ENCODE measurements at regions not wholly inside any gene's neighbourhood (a gene's known extent, or its start where the extent isn't known, plus 50 kb on each side); places are given as distances from the start of the nearest gene placed in this dataset.

DNA sequence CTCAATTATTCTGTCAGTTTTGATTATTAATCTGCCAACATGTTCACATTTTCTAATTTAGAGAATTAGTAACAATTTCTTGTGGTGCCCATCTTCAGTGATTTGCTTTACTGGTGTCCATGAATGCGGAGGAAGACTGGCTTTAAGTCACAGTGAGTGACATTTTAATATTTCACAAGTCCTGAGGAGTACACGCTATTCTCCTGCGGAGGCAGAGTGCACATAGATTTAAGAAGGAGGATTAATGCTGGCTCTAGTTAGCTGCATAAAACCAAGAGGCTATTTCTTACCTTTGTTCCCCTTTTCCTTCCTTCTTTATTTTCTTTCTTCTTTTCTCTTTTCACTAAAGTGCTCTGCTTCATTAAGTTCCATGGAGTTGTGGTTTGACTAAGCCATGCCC is 495.2 kb upstream of the IGFBP7 start:
- no peak for DNase-seq (ENCODE audit: low spot score)

GRCh38 chr4:57602141-57602540 is 492.0 kb upstream of the IGFBP7 start:
- no peak for DNase-seq (ENCODE audit: low spot score)

- no peak for DNase-seq (ENCODE audit: low spot score)
Observed at GRCh38 chr4:57591073-57591472, 480.9 kb upstream of the IGFBP7 start.

DNA sequence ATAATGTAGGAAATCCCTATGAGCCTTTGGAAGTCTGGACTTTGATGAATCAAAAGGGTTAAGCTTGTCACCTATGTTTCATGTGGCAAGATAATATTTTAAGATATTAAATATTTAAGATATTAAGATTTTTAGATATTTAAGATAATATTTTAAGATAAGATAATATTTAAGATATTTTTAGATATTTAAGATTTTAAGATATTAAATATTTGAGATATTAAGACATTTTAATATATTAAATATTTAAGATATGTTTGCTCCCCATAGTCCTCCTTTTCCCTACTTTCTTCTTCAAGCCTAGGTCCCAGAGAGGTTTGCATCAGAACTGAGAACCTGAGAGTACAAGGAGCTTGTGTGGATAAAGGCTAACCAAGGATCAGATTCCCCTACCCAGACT is 478.4 kb upstream of the IGFBP7 start:
- no peak for DNase-seq (ENCODE audit: low spot score)

- no peak for DNase-seq (ENCODE audit: low spot score)
Observed at GRCh38 chr4:57580710-57581599, 470.8 kb upstream of the IGFBP7 start.

- peak; percentile 75 for DNase-seq (ENCODE audit: low spot score)
Observed at GRCh38 chr4:57575426-57575825, 465.2 kb upstream of the IGFBP7 start.

DNA sequence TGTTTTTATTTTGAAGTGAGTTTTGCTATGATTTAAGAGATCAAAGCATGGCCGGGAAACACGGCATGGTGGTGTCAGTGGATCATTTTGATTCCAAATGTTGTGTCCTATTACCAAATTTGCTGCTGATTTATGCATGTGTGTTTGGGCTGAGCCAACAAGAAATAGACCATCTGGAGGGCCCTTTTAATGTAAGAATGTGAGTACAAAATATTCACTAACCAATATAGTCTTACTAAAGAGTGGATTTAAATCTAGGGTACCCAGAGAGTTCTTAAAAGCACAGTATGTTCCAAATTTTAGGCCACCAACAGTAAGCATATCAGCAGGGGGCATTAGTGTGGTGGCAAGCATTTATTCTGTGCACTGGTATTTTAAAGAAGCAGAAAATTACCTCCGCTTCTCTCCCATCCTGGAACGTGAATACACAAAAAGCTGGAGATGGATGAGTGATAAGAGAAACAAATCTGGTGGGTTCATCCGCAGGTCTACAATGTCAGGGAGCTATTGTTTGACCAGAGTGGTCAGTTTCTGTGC is 444.4 kb upstream of the IGFBP7 start:
- no peak for DNase-seq (ENCODE audit: low spot score)

- DNase-seq (ENCODE audit: low spot score), result no peak
Observed at GRCh38 chr4:57553728-57554127, 443.5 kb upstream of the IGFBP7 start.

DNA sequence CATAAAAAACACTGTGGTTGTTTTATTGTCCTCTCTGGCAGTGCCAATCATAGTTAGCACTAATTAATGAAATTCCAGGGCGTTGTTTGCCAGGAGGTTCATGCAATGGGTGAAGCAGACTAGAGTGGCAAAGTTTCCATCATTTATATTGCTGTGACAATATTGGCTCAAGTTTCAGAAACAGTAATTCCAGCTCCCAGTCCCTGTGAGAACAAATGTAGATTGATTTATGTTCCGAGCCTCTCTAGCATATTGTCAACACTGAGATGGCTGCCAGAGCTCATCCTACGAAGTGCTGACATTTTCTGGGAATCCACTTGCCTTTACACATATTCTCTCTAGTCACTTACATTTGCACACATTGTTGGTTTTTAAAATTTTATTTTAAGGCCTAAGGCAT is 440.0 kb upstream of the IGFBP7 start:
- DNase-seq (ENCODE audit: low spot score), result no peak

- no peak for DNase-seq (ENCODE audit: low spot score)
Observed at GRCh38 chr4:57548856-57549255, 438.7 kb upstream of the IGFBP7 start.

DNA sequence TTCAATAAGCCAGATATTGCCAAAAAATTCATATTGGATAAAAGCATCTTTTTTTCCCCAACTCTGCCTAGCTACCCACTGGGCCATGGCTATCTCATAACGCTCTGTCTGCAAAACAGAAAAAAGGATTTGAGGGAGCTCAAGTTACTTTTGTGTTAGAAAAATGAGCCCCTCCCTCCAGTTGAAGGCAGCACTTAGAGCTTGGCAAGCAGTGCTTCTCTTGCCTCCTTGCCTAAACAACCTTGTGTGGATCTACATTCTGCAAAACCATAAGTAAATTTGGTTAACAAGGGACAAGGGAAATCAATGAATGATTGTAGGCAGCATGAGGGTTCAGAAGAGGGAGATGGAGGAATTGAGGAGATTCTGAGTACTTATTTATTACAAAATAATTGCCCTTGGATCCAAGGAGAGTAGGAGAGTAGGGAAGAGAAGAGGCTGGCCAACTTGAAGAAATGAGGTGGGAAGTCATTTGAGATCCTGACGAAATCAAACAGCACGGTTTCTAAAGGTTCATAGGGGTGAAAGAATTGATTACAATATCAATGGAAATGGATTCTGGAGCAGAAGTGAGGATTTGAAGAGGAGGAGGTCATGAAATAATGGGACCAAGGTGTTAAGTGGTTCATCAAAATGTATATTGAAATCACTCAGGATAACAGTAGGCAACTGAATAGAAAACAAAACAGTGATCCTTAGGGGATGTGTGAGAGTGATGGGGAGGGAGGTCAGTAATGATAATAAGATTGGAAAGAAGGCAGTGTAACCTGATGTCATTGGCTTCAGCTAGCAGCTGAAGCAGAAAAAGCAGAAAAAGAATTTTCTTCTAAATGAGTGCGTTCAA is 434.8 kb upstream of the IGFBP7 start:
- DNase-seq (ENCODE audit: low spot score), result no peak

DNA sequence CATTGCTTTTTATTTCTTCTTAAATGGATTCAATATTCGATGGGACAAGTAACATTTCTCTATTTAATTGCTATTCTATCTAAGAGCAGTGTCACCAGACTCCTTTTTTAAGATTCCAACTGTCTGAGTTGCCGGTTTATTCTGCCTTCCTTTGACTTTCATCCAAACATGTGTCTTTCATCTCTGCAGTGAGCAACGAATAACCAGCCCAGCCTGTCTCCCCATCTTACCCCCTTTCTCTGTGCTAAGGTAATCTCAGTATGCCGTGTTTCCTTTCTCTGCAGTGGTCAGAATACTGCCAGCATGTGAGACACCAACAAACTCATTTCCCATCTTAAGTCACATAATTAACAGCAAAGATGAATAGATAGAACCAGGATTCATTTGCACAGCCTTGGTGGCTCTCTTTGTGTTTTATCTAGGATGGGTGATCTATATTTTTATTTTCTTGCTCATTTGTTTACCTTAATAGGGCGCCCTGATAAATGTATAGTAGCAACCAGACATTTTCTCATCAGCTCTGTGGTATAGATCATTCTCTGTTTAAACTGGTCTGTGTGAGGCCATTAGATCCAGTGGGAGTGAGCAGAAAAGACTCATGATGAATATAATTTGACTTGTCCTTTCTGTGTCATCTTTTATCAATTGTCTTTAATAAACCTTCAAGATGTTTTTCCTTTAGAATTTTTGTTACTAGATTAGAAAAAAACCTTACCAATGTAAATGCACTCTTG is 394.8 kb upstream of the IGFBP7 start:
- DNase-seq (ENCODE audit: low spot score), result no peak

DNA sequence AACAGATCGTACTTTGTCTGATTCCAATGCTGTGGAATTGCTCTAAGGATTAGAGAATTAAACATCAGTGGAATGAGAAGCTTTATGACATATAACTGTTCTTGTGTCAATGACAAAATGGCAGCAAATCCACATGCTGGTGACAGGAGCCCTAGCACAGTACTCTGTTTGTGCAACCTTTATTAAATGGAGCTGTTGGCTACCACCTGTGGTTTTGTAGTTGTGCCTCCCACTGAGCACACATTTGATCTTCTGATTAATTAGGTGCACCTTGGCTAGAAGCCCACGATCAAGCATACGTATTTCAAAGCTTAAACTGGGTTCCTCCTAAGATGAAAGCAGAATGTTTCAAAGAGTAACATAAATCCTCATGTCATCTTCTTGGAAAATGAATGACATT is 394.0 kb upstream of the IGFBP7 start:
- DNase-seq (ENCODE audit: low spot score), result no peak

DNA sequence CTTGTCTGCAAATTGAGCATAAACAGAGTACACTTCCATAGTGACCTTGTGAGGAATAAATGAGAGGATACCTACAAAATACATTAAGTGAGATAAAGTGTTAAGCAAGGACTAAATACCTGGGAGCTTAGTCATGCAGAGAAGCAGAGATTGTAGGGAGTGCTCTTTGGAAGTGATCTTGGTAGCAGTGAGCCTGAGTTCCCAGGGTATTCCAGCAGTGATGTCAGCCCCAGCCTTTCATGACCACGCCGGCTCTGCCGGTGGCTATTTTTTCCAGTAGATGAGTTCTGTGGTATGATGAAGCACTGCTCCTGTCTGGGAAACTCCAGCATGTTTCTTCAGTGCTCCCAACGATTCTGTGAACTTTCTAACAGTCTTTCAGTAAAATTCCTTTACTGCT is 391.5 kb upstream of the IGFBP7 start:
- peak; percentile 77 for DNase-seq (ENCODE audit: low spot score)

- DNase-seq (ENCODE audit: low spot score), result no peak
Observed at GRCh38 chr4:57499786-57500185, 389.6 kb upstream of the IGFBP7 start.

DNA sequence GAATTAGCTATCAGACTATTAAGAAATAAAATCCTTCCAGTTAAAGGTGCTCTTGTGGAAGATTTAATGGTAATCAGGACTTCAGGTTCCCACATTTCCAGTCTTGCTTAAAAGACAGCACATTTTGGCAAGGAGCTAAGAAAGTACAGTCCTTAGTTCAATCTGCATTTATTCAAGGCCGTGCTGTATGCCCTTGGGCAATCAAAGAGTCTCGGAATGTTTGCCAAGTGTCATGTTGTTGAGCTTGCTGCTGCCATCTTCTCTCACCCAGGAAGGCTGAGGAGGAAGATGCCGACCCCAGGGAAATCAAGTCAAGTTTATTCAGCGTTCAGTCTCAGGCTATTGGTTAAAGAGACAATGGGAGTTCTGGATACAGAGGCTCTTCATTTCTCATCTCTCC is 388.1 kb upstream of the IGFBP7 start:
- DNase-seq (ENCODE audit: low spot score), result no peak

GRCh38 chr4:57496697-57497471 is 386.7 kb upstream of the IGFBP7 start:
- no peak for DNase-seq (ENCODE audit: low spot score)

DNA sequence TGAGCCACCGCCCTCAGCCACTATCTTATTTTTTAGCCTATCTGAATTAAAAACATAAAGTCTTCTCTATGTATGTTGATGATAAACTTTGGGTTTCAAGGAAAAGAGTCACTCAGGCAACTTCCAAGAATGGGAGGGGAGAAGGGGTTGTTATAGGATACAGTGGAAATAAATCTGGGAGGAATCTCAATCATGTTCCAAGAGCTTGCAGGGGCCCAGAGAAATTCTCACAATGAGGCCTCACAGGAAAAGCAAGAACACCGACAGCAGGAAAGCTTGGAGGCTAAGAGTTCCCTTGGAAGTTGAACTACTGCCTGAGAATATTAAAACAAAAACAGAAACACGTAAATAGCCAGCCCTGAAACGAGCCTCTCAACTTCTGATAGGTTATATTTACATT is 384.6 kb upstream of the IGFBP7 start:
- no peak for DNase-seq (ENCODE audit: low spot score)

GRCh38 chr4:57492251-57492878 is 382.2 kb upstream of the IGFBP7 start:
- no peak for DNase-seq (ENCODE audit: low spot score)

DNA sequence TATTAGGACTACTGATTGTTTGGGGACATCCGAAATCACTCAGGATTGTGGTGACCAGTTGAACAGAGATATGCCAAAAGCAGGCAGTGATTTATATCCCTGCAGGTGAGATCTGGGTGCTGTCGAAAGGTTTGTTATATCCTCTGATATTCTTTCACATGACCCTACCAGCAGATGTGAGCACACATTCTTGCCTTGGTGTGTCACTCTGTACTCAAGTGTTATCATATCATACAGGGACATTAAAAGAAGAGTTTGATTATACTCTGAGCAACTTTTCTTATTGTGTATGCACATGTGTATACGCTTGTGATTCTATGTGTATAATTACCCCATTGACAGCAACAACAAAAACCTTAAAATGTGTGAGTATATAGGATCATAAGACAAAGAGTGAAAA is 381.2 kb upstream of the IGFBP7 start:
- no peak for DNase-seq (ENCODE audit: low spot score)
